GM18861 (cell line): ENCODE measurements at regions not wholly inside any gene's neighbourhood (a gene's known extent, or its start where the extent isn't known, plus 50 kb on each side); places are given as distances from the start of the nearest gene placed in this dataset.

ENCODE experiments used
- ATAC-seq: cut with Tn5 transposase; IDR thresholded peaks from one replicate; pipeline ENCODE4 v1.9.1; 2021; ENCODE audit not compliant: unreplicated experiment

DNA sequence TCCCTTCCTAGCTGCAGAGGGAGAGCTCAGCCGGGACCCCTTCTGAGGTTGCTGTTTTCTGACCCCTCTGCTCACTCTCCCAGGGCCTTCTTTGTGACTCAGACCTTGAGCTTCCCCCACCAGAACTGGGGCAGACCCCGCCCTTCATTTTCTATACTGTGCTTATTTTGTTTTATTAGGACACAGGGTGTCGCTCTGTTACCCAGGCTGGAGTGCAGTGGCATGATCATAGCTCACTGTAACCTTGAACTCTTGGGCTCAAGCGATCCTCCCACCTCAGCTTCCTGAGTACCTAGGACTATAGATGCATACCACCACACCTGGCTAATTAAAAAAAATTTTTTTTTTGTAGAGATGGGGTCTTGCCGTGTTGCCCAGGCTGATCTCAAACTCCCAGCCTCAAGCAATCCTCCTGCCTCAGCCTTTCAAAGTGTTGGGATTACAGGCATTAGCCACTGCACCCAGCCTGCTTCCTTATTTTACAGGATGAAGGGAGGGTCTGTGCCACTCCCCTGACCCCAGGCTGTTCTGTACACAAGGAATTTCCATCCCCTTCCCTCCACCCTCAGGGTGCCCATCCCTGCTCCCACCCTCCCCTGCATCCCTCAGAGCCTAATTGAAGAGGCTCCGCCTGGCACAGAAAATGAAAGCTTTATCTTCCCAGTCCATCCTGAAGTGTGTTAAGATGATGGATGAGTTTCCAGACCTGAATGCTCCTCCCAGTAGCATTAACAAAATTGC lies 195.2 kb upstream of the POU3F1 start:
- ATAC-seq = no peak

- no peak for ATAC-seq
Measured at GRCh38 chr1:38240618-38241017, 194.0 kb upstream of the POU3F1 start.

- no peak for ATAC-seq
Measured at GRCh38 chr1:38239258-38239835, 192.8 kb upstream of the POU3F1 start.

GRCh38 chr1:38238294-38238693 lies 191.7 kb upstream of the POU3F1 start:
- ATAC-seq = no peak

- ATAC-seq = no peak
Measured at GRCh38 chr1:38235705-38236104, 189.1 kb upstream of the POU3F1 start.

DNA sequence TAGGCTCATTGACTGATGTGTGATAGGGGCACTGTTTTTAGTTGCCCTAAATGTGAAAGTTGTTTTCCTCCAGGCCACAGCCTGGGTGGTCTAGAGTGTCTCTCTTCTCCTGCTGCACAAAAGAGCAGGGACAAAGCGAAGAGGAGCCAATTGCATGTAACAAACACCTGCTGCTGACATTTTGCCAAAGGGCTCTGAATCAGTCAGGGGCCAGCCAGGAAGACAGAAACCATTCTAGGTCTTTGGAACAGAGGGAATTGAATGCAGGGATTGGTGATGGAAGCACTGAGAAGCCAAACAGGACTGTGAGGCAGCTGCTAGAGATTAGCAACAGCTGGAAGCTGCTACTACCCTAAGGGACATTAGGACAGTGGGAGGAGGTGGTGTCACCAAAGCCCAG lies 185.3 kb upstream of the POU3F1 start:
- no peak for ATAC-seq

GRCh38 chr1:38228718-38229117 lies 182.1 kb upstream of the POU3F1 start:
- ATAC-seq = no peak

DNA sequence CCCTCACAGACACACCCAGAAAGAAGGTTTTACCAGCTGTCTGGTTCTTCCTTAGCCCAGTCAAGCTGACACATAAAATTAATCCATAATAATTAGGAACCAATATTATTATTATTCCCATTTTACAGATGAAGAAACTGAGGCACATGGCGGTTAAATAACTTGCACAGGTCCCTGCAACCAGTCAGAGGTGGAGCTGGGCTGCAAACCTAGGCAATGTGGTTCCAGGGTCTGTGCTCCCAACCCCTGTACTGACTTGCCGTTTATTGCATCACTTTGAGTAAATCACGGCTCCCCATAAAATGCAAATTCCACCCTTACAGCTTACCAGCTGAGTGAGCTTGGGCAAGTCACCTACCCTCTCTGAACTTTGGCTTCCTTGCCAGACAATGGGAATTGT lies 179.2 kb upstream of the POU3F1 start:
- ATAC-seq = no peak

GRCh38 chr1:38223391-38223790 lies 176.8 kb upstream of the POU3F1 start:
- no peak for ATAC-seq

- ATAC-seq = no peak
Measured at GRCh38 chr1:38222891-38223290, 176.3 kb upstream of the POU3F1 start.

DNA sequence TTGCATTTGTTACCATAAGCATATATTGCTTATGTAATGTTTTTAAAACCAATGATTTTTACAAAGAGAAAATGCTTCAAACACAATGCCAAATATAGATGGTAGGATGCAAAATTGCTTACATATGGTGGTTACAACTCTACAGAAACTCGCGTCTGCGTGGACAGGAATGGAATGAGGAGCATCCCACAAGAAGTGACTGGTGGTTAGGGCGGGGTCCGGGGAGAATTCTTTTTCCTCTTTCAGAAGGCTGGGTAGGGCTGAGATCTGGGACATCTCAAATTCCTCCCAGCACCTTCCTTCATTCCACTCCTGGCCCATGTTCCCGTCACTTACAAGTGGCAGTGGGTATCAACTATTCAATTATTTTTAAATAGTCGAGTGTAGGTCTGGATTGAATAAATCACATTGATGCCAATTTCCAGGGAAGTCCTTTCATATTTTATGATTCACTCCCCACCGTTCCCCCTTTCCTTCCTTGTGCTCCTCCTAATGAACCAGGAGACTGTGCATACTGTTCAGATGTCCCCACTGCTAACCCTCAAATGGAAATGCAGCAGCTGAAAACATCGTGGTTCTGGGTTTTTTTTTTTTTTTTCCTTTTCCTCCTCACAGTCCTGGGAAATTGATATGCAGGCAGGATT lies 174.5 kb upstream of the POU3F1 start:
- ATAC-seq = no peak

- ATAC-seq = no peak
Measured at GRCh38 chr1:38217316-38217715, 170.7 kb upstream of the POU3F1 start.

DNA sequence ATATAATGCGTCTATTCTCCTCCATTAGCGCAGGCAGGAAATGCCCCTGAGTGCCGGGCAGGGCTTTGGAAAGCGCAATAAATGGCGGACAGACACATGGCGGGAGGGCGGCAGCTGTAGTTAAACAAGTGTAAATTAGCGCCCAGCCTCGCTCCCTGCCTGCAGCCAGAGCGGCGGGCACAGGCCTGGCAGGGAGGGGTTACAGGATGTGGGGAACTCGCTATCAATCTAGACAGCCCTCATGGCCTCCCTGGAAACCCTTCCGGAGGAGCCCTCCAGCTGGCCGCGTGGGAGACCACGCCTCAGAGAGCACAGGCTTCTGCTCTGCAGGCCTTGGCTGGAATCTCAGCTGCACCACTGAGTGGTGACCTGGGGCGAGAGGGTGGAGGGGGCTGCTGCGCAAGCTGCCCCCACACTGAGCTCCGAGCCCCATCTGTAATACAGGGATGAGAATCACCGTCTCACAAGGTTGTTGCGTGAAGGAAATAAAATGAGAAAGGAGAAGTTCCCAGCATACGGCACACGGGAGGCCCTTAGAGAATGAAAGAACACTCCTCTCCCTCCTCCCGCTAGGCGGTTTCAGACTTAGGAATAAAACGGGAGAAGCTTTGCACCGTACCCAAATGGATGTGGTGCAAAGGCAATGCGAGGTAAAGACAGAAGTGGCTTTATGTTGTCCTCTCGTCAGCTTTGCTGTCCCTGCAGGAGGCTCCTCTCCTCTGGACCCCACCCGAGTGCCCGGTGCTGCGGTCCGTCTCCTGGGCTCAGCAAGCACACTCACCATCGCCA lies 167.2 kb upstream of the POU3F1 start:
- no peak for ATAC-seq

- no peak for ATAC-seq
Measured at GRCh38 chr1:38210895-38211177, 164.2 kb upstream of the POU3F1 start.

- no peak for ATAC-seq
Measured at GRCh38 chr1:38210021-38210894, 163.7 kb upstream of the POU3F1 start.

DNA sequence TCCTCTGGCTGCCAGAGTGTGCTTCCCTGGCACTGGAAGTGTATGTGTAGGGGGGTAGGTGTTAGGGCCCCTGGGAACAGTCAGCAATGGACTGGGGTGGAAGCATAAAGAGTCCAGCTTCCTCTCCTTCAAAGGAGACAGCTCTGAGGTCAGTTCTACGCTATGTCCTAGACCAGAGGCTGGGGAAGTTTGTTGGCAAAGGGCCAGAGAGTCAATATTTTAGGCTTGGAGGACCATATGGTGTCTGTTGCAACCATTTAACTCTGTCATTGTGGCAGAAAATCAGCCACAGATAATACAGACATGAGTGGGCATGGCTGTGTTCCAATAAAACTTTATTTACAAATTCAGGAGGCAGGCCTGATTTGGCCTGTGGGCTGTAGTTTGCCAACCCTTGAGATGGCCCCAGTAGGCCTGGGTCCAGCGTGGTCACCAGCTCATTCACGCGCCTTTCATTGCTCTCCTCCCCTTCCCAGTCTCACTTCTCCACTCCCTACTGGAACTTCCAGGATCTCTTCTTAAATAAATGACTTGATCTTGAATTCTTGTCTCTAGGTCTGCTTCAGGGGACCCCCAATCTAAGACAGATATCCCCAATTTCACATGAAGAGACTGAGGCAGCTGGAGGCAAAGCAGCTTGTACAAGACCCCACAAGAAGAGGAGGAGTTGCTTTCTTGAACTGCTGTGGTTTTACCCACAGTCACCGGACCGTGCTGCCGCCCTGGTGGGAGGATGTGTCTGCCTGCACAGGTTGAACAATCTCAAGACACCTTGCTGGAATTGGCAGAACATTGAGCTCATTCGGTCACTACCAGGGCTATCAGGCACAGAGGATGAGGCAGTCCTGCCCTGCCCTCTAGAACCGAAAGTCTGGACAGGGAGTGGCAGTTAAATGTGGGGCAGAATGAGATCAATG lies 162.4 kb upstream of the POU3F1 start:
- no peak for ATAC-seq

DNA sequence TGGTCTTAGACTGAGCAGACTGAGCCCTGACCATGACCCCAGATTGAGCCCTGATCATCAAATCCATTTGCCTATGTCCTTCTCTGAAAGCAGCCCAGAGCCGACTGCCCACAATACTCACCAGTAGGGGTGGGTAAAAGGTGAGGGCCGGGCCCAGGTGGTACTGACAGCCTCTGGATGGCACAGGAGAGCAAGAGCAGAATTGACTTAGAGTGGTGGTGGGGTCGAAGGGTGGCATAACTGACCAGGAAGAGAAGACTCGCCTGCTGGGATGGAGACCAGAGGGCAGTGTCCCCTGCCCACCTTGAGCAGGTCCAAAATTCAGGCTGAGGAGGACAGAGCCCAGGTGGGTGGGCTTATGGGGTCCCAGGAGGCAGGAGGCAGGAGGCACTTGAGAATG lies 161.3 kb upstream of the POU3F1 start:
- no peak for ATAC-seq

DNA sequence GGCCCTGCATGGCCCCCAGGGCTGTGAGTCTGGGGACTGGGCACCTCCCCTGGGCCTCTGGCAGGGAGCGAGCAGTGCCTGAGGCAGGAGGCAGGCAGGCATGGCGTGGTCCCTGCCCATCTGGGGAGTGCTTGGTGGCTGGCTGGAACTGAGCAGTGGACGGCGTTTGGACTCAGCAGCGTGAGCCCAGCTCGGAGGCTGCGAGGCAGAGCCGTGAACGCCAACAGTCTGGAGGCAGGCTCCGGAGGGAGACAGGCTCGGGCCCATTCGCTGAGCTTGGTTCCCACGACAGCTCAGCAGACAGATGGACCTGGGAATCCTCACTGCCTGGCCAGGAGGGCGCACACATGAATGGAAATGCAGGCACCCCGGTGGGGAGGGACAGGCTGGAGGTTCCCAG lies 160.7 kb upstream of the POU3F1 start:
- no peak for ATAC-seq

DNA sequence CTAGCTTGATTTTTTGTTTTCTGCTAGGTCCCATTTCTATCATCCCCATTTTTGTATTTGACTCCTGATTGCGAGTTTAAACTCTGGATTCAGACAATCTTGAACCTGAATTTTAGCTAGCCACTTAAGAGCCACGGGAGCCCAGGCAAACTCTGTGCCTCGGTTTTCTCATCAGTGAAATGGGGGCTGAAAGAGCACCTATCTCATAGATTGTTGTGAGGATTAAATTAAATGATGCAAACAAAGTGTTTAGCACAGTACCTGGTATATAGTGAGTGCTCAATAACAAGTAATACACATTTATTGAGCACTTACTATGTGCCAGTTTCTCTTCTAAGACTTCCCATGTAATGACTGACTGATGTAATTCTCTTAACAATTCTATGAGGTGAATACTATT lies 158.1 kb upstream of the POU3F1 start:
- no peak for ATAC-seq

- ATAC-seq = no peak
Measured at GRCh38 chr1:38203441-38203840, 156.8 kb upstream of the POU3F1 start.
